ENCODE measurements at regions not wholly inside any gene's neighbourhood (a gene's known extent, or its start where the extent isn't known, plus 50 kb on each side); places are given as distances from the start of the nearest gene placed in this dataset.
"Not testable (repeated sequence)": the region's sequence is repeated elsewhere in the genome, so short reads cannot be mapped to it uniquely, and the experiment has no call there.

- TF ChIP-seq, protein P1, sequence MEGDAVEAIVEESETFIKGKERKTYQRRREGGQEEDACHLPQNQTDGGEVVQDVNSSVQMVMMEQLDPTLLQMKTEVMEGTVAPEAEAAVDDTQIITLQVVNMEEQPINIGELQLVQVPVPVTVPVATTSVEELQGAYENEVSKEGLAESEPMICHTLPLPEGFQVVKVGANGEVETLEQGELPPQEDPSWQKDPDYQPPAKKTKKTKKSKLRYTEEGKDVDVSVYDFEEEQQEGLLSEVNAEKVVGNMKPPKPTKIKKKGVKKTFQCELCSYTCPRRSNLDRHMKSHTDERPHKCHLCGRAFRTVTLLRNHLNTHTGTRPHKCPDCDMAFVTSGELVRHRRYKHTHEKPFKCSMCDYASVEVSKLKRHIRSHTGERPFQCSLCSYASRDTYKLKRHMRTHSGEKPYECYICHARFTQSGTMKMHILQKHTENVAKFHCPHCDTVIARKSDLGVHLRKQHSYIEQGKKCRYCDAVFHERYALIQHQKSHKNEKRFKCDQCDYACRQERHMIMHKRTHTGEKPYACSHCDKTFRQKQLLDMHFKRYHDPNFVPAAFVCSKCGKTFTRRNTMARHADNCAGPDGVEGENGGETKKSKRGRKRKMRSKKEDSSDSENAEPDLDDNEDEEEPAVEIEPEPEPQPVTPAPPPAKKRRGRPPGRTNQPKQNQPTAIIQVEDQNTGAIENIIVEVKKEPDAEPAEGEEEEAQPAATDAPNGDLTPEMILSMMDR (IDR thresholded peaks at IDR 0.05) = not testable (repeated sequence)
- not testable (repeated sequence) for TF ChIP-seq ZFX (IDR thresholded peaks at IDR 0.05; ENCODE audit: borderline replicate concordance)
These were observed 68.6 kb upstream of the WNT4 start for GRCh38 chr1:22211459-22211858.
